Liver (tissue), 8 donors: ENCODE measurements at regions not wholly inside any gene's neighbourhood (a gene's known extent, or its start where the extent isn't known, plus 50 kb on each side); places are given as distances from the start of the nearest gene placed in this dataset.

Experiments
- DNase-seq: peaks from one replicate; pipeline ENCODE4 v3.0.0-alpha.2; 2017; ENCODE audit warnings: low spot score
- H3K27ac ChIP-seq, 2 donors: one replicate each; pipeline ENCODE4 v1.7.0; 2013; ENCODE audit warnings: inconsistent platforms in 2 of 2, low read length in 2 of 2, control low read depth in 1 of 2, low read depth in 1 of 2, mild to moderate bottlenecking in 1 of 2
- H3K27me3 ChIP-seq, 4 donors: one replicate each; pipeline versions ENCODE4 v1.6.1 to v1.7.0; 2013; ENCODE audit warnings: low read length in 3 of 4, inconsistent platforms in 1 of 4, mild to moderate bottlenecking in 1 of 4, moderate library complexity in 1 of 4; ENCODE audit not compliant: control insufficient read depth in 4 of 4, insufficient read depth in 4 of 4
- H3K36me3 ChIP-seq, 4 donors: one replicate each; pipeline versions ENCODE4 v1.6.1 to v1.7.0; 2013; ENCODE audit warnings: low read length in 3 of 4, mild to moderate bottlenecking in 3 of 4, low read depth in 1 of 4, moderate library complexity in 1 of 4; ENCODE audit not compliant: control insufficient read depth in 4 of 4, insufficient read depth in 3 of 4
- H3K4me1 ChIP-seq, 4 donors: one replicate each; pipeline versions ENCODE4 v1.6.1 to v1.7.0; 2013; ENCODE audit warnings: low read length in 3 of 4, mild to moderate bottlenecking in 3 of 4, moderate library complexity in 1 of 4; ENCODE audit not compliant: control insufficient read depth in 4 of 4, insufficient read depth in 4 of 4
- H3K4me3 ChIP-seq, 3 donors: one replicate each; pipeline versions ENCODE4 v1.6.1 to v1.7.0; 2013; ENCODE audit warnings: low read length in 3 of 3, control low read depth in 1 of 3, low read depth in 1 of 3, mild to moderate bottlenecking in 1 of 3
- H3K9ac ChIP-seq, 2 donors: one replicate each; pipeline ENCODE4 v1.7.0; 2013; ENCODE audit warnings: low read length in 2 of 2, mild to moderate bottlenecking in 2 of 2, moderate library complexity in 2 of 2, control low read depth in 1 of 2, low read depth in 1 of 2
- H3K9me3 ChIP-seq, 4 donors: one replicate each; pipeline versions ENCODE4 v1.6.1 to v1.7.0; 2013; ENCODE audit warnings: low read length in 3 of 4; ENCODE audit not compliant: control insufficient read depth in 4 of 4
- ATF3 ChIP-seq: IDR thresholded peaks from 2 replicates; pipeline ENCODE4 v1.6.1; 2016; ENCODE audit warnings: antibody characterized with exemption
- CTCF ChIP-seq: fragments of 150-350 bp; IDR thresholded peaks from 2 replicates; pipeline ENCODE4 v1.5.1; 2017; ENCODE audit warnings: improper control_type of control experiment, low read depth, low read length; ENCODE audit not compliant: missing input control
- EGR1 ChIP-seq, 2 donors: IDR thresholded peaks; 2 replicates each; pipeline ENCODE4 v1.6.1; 2016 to 2018; ENCODE audit warnings: antibody characterized with exemption in 2 of 2, low read depth in 2 of 2
- FOXA1 ChIP-seq: IDR thresholded peaks from 2 replicates; pipeline ENCODE4 v1.6.1; 2016; ENCODE audit warnings: antibody characterized with exemption
- FOXA2 ChIP-seq: IDR thresholded peaks from 2 replicates; pipeline ENCODE4 v1.6.1; 2016; ENCODE audit warnings: antibody characterized with exemption
- GABPA ChIP-seq, 2 donors: IDR thresholded peaks in 1 of 2; conservative IDR thresholded peaks in 1 of 2; 2 replicates each; pipeline ENCODE4 v1.6.1; 2016; ENCODE audit warnings: antibody characterized with exemption in 2 of 2, mild to moderate bottlenecking in 1 of 2, moderate library complexity in 1 of 2
- HNF4A ChIP-seq, 2 donors: conservative IDR thresholded peaks; 2 replicates each; pipeline ENCODE4 v1.6.1; 2016; ENCODE audit warnings: antibody characterized with exemption in 2 of 2, mild to moderate bottlenecking in 2 of 2
- HNF4G ChIP-seq: IDR thresholded peaks from 2 replicates; pipeline ENCODE4 v1.6.1; 2016; ENCODE audit warnings: antibody characterized with exemption
- JUND ChIP-seq, 2 donors: IDR thresholded peaks; 2 replicates each; pipeline ENCODE4 v1.6.1; 2016; ENCODE audit warnings: antibody characterized with exemption in 2 of 2
- NR2F2 ChIP-seq: IDR thresholded peaks from 2 replicates; pipeline ENCODE4 v1.6.1; 2016; ENCODE audit warnings: antibody characterized with exemption
- RAD21 ChIP-seq, 2 donors: IDR thresholded peaks; 2 replicates each; pipeline ENCODE4 v1.6.1; 2016; ENCODE audit warnings: antibody characterized with exemption in 2 of 2, mild to moderate bottlenecking in 2 of 2
- RXRA ChIP-seq, 2 donors: IDR thresholded peaks; 2 replicates each; pipeline ENCODE4 v1.6.1; 2017 to 2018; ENCODE audit warnings: antibody characterized with exemption in 2 of 2, mild to moderate bottlenecking in 1 of 2
- SP1 ChIP-seq: IDR thresholded peaks from 2 replicates; pipeline ENCODE4 v1.6.1; 2018; ENCODE audit warnings: antibody characterized with exemption, mild to moderate bottlenecking
- TAF1 ChIP-seq: conservative IDR thresholded peaks from 2 replicates; pipeline ENCODE4 v1.6.1; 2016; ENCODE audit warnings: antibody characterized with exemption, mild to moderate bottlenecking
- YY1 ChIP-seq: IDR thresholded peaks from 2 replicates; pipeline ENCODE4 v1.6.1; 2016; ENCODE audit warnings: antibody characterized with exemption, mild to moderate bottlenecking
- ZBTB33 ChIP-seq: IDR thresholded peaks from 2 replicates; pipeline ENCODE4 v1.6.1; 2016; ENCODE audit warnings: antibody characterized with exemption
- WGBS: extraction: QIAGEN DNeasy Blood & Tissue Kit; methylation state at CpG from one replicate; pipeline ENCODE4 v1.1.7; 2013; 5-methylcytosine and 5-hydroxymethylcytosine counted together
- TF ChIP-seq, protein P1 (sequence below): IDR thresholded peaks from 2 replicates; pipeline ENCODE4 v1.6.1; 2016; ENCODE audit warnings: antibody characterized with exemption
- TF ChIP-seq, protein P2 (sequence below): IDR thresholded peaks from 2 replicates; pipeline ENCODE4 v1.6.1; 2016; ENCODE audit warnings: antibody characterized with exemption, mild to moderate bottlenecking
- donor health status: healthy.
- donor health status: healthy.
- donor health status: healthy.
- donor health status: healthy.
- donor health status: healthy.

DNA sequence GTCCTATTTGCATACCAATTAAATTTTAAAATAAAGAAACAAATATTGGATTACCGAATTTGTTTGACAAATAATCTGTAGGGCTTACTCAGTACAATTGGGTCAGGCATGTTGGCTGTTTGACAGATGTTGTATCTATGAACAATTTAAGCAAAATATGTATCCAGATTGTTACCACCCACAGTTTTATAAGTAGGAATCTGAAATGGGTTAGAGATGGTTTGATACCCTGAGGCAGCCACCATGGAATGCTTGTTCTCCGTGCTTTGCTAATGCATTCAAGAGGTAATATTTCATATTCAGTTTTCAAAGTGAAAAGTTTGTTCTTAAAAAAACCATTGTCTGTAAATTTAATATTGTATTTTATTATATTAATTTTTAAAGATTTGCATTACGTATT is 285.1 kb upstream of the ARRDC3 start:
- no peak overlapping the region for H3K9ac ChIP-seq
- DNase-seq = no peak
- no peaks in the 10 kb centered on the region for H3K36me3 ChIP-seq
- H3K27ac ChIP-seq = no peak overlapping the region
- H3K4me1 ChIP-seq = no peaks in the 10 kb centered on the region
- H3K27me3 ChIP-seq = peaks cover 0 to 2% (median 0%) of the 10 kb centered on the region in 4 donors
- 73% methylated on average over 3 of the region's 3 CpGs for whole genome bisulfite sequencing
- H3K4me3 ChIP-seq = no peak overlapping the region
- TF ChIP-seq YY1 = no peak
- no peak for TF ChIP-seq ZBTB33
- TF ChIP-seq RAD21 (IDR thresholded peaks at IDR 0.05) = no peak
- TF ChIP-seq, protein P1, sequence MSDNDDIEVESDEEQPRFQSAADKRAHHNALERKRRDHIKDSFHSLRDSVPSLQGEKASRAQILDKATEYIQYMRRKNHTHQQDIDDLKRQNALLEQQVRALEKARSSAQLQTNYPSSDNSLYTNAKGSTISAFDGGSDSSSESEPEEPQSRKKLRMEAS = no peak
- no peak for TF ChIP-seq RXRA (IDR thresholded peaks at IDR 0.05)
- TF ChIP-seq NR2F2 = no peak
- no peak for TF ChIP-seq HNF4G
- no peak for TF ChIP-seq GABPA (IDR thresholded peaks at IDR 0.05 in 1 of 2, conservative IDR thresholded peaks at IDR 0.05 in 1 of 2)
- TF ChIP-seq, protein P2, sequence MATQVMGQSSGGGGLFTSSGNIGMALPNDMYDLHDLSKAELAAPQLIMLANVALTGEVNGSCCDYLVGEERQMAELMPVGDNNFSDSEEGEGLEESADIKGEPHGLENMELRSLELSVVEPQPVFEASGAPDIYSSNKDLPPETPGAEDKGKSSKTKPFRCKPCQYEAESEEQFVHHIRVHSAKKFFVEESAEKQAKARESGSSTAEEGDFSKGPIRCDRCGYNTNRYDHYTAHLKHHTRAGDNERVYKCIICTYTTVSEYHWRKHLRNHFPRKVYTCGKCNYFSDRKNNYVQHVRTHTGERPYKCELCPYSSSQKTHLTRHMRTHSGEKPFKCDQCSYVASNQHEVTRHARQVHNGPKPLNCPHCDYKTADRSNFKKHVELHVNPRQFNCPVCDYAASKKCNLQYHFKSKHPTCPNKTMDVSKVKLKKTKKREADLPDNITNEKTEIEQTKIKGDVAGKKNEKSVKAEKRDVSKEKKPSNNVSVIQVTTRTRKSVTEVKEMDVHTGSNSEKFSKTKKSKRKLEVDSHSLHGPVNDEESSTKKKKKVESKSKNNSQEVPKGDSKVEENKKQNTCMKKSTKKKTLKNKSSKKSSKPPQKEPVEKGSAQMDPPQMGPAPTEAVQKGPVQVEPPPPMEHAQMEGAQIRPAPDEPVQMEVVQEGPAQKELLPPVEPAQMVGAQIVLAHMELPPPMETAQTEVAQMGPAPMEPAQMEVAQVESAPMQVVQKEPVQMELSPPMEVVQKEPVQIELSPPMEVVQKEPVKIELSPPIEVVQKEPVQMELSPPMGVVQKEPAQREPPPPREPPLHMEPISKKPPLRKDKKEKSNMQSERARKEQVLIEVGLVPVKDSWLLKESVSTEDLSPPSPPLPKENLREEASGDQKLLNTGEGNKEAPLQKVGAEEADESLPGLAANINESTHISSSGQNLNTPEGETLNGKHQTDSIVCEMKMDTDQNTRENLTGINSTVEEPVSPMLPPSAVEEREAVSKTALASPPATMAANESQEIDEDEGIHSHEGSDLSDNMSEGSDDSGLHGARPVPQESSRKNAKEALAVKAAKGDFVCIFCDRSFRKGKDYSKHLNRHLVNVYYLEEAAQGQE = no peak
- TF ChIP-seq CTCF = no peak
- TF ChIP-seq FOXA2 = no peak
- no peak for TF ChIP-seq HNF4A (conservative IDR thresholded peaks at IDR 0.05)
- TF ChIP-seq EGR1 (IDR thresholded peaks at IDR 0.05; ENCODE audit: low read depth in 2 of 2) = no peak
- TF ChIP-seq ATF3 = no peak
- no peak for TF ChIP-seq JUND (IDR thresholded peaks at IDR 0.05)
- no peak for TF ChIP-seq FOXA1
- no peak for TF ChIP-seq TAF1
- TF ChIP-seq SP1 = no peak
- no peaks in the 10 kb centered on the region for H3K9me3 ChIP-seq

DNA sequence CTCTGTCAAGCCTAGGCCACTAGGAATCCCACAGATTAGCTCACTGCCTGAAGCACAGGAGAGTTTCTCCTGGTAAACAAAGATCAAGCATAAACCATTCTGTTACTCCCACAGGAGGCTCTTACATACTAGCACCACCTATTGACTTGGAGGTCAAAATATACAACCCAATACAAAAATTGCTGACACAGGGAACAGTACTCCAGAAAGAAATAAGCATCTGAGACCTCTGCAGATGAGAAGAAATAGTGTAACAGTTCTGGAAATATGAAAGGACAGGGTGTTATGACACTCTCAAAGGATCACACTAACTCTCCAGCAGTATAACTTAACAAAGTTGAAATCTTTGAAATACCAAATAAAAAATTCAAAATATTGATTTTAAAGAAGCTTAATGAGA is 269.6 kb upstream of the ARRDC3 start:
- H3K4me1 ChIP-seq = no peaks in the 10 kb centered on the region
- H3K9ac ChIP-seq = no peak overlapping the region
- H3K9me3 ChIP-seq = peaks cover 0 to 5% (median 3%) of the 10 kb centered on the region in 4 donors
- H3K4me3 ChIP-seq = no peak overlapping the region
- DNase-seq = no peak
- no peak overlapping the region for H3K27ac ChIP-seq
- H3K27me3 ChIP-seq = no peaks in the 10 kb centered on the region
- H3K36me3 ChIP-seq = no peaks in the 10 kb centered on the region
- no peak for TF ChIP-seq HNF4G
- TF ChIP-seq NR2F2 = no peak
- no peak for TF ChIP-seq SP1
- no peak for TF ChIP-seq HNF4A (conservative IDR thresholded peaks at IDR 0.05)
- TF ChIP-seq RXRA (IDR thresholded peaks at IDR 0.05) = no peak
- TF ChIP-seq, protein P1 = no peak
- no peak for TF ChIP-seq YY1
- no peak for TF ChIP-seq ATF3
- TF ChIP-seq CTCF = no peak
- TF ChIP-seq TAF1 = no peak
- TF ChIP-seq, protein P2 = no peak
